ENCODE measurements at regions not wholly inside any gene's neighbourhood (a gene's known extent, or its start where the extent isn't known, plus 50 kb on each side); places are given as distances from the start of the nearest gene placed in this dataset.

DNA sequence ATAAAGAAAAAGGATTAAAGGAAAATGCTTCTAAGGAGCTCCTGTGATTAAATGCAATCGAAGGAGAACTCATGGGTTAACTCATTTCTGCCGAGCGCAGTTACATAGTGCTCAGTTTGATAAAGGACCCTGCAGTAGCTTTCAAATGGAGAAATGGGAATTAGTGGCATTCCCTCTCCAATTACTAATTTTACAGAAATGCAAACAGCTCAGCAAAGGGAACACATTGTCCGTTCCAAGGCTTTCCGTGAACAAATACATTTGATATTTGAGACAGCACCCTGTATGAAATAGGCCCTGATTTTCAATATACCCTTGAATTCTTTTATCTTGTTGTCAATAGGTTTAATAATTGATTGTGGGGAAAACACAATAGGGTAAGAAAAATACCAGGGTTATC, 375.9 kb upstream of the TSHZ2 start:
- TF ChIP-seq, protein P1, sequence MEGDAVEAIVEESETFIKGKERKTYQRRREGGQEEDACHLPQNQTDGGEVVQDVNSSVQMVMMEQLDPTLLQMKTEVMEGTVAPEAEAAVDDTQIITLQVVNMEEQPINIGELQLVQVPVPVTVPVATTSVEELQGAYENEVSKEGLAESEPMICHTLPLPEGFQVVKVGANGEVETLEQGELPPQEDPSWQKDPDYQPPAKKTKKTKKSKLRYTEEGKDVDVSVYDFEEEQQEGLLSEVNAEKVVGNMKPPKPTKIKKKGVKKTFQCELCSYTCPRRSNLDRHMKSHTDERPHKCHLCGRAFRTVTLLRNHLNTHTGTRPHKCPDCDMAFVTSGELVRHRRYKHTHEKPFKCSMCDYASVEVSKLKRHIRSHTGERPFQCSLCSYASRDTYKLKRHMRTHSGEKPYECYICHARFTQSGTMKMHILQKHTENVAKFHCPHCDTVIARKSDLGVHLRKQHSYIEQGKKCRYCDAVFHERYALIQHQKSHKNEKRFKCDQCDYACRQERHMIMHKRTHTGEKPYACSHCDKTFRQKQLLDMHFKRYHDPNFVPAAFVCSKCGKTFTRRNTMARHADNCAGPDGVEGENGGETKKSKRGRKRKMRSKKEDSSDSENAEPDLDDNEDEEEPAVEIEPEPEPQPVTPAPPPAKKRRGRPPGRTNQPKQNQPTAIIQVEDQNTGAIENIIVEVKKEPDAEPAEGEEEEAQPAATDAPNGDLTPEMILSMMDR (conservative IDR thresholded peaks at IDR 0.05; ENCODE audit: low read length) = no peak
- TF ChIP-seq EZH2phosphoT487 (IDR thresholded peaks at IDR 0.05; ENCODE audit: borderline replicate concordance) = no peak
